Cerebellar cortex (tissue), 1 donor: ENCODE measurements at regions not wholly inside any gene's neighbourhood (a gene's known extent, or its start where the extent isn't known, plus 50 kb on each side); places are given as distances from the start of the nearest gene placed in this dataset.
"Not testable (repeated sequence)": the region's sequence is repeated elsewhere in the genome, so short reads cannot be mapped to it uniquely, and the experiment has no call there.

Experiments used
- DNase-seq: peaks from one replicate; pipeline ENCODE4 v3.0.0-alpha.2; 2015; ENCODE audit warnings: low spot score

DNA sequence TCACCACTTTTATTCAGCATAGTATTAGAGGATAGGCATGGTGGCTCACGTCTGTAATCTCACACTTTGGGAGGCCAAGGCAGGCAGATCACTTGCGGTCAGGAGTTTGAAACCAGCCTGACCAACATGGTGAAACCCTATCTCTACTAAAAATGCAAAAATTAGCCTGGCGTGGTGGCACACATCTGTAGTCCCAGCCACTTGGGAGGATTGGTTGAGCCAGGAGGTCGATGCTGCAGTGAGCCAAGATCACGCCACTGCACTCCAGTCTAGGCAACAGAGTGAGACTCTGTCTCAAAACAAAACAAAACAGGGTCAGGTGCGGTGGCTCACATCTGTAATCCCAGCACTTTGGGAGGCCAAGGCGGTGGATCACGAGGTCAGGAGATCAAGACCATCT lies 190.3 kb upstream of the SFSWAP start:
- DNase-seq = not testable (repeated sequence)

DNA sequence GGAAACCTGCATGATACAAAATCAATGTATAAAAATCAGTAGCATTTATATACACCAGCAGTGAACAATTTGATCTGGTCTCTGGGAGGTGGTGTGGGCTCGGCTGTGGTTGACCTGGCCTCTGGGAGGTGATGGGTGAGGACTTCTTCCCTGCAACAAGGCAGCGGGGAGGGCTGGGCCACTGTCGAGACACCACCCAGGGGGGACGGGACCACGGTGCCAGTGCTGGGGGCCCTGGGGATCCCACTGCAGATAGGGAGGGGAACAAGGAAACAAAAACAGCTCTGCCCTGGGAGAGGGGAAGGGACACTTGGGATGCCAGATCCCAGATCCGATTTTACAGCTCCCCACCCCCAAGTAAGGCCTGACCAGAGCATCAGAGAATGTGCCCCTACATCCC lies 189.6 kb upstream of the SFSWAP start:
- DNase-seq = no peak

GRCh38 chr12:131525795-131526508 lies 184.9 kb upstream of the SFSWAP start:
- no peak for DNase-seq

DNA sequence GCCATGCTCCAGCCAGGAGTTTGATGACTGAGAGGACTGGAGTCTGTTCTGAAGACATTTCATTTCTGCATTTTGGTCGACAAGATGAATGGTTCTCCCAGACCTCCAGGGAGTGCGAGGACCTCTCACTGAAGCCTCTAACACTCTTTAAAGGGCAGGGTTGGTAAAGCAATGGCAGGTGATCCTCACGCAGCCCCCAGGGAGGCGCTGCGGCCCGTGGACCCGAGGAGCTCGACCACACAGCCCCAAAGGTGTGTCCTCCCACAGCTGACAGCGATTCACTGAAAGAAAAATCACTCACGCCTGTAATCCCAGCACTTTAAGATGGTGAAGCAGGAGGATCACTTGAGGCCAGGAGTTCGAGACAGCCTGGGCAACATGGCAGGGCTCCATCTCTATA lies 183.8 kb upstream of the SFSWAP start:
- DNase-seq = no peak

DNA sequence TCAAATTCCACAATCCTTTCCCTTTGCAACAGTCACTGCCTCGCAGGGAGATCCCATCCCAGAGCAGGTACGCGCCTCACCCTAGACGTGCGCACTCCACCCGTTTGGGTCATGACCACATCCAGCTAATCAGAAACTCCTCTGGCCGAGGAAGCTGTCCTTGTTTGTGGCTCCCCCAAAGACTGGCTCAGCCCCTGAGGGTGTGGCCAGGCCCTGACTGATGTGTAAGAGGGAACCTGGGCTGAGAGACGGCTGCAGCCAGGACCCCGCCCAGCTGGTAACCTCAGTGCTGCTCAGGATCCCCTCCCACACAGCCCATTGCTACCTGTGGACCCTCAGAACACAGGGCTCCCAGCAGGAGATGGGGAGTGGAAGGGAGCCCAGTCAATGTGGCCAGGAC lies 183.2 kb upstream of the SFSWAP start:
- DNase-seq = no peak

- no peak for DNase-seq
Measured at GRCh38 chr12:131528144-131528543, 182.7 kb upstream of the SFSWAP start.

DNA sequence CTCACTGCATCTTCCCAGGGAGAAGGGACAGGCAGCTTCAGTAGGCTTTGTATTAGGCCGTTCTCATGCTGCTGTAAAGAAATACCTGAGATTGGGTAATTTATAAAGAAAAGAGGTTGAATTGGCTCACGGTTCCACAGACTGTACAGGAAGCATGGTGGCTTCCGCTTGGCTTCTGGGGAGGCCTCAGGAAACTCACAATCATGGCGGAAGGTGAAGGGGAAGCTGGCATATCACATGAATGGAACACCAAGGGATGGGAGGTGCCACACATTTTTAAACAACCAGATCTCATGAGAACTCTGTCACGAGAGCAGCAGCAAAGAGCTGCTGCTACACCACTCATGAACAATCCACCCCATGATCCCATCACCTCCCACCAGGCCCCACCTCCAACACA lies 182.2 kb upstream of the SFSWAP start:
- no peak for DNase-seq

DNA sequence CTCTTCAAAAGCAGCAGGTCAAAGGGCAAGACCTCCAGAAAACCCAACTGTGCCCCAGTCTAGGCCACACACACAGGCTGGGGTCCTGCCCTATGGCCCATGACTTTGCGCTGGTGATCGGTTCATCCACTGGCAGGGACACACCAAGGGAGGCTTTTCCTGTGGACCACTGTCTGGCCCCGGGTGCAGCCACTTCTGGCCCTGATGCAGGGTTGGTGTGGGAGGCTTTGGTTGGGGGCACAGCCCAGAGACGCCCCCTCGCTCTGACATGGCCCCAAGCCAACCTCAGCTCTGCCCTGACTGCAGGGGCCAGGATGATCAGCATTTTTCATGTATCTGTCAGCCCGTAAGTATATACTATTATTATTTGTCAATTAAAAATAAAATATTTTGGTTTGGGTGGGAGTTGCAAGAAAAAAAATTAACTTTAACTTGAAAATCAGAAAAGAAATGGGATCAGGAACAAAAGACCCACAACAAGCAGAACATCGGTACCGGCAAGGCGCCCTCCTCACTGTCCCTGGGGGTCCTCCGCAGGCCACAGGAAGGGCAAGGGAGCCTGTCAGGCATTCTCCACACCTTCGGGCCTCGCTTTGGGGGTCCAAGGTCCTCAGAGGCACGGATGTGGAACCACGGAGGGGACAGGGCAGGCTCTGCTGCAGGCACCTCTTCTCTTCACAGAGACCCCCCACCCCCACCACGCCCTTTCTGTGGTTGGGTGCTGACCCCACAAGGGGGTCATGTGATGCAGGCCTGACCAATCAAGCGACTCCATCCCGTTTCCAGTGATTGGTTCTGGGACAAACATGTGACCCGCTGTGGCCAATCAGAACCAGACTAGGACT lies 181.5 kb upstream of the SFSWAP start:
- DNase-seq = no peak

DNA sequence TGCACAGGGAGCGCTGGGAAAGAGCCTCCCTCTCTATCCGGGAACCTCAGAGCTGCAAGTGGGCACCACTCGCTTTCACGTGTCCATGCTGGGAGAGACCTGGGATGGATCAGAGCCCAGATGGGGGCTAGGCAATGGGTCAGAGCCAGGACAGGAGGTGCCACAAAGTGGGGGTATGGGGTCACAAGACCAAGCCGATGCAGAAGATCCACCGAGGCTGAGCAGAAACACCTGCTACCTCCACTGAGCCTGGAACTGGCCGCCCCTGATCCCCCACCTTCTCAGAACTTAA lies 180.9 kb upstream of the SFSWAP start:
- DNase-seq = no peak

GRCh38 chr12:131530422-131530821 lies 180.5 kb upstream of the SFSWAP start:
- no peak for DNase-seq

GRCh38 chr12:131533139-131533538 lies 177.8 kb upstream of the SFSWAP start:
- no peak for DNase-seq

GRCh38 chr12:131535779-131536178 lies 175.1 kb upstream of the SFSWAP start:
- no peak for DNase-seq

- no peak for DNase-seq
Measured at GRCh38 chr12:131536337-131536736, 174.6 kb upstream of the SFSWAP start.

DNA sequence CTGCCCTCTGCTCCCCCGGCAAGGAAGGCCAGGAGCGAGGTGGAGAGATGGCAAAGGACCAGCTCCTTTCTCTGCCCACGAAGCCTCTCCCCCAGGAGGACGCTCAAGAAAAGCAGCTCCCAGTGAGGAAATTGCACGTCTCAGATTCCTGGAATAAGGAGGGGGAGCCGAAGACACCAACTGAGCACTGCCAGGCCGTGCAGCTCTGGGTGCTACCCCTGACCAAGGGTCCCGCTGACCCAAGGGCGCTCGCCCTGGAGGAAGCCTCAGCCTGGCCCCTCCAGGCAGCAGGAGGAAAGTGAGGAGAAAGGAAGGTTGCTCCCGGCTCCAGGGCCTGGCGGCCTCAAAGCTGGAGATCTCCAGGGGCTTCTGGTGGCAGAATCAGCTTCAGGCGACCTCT lies 174.1 kb upstream of the SFSWAP start:
- DNase-seq = no peak

DNA sequence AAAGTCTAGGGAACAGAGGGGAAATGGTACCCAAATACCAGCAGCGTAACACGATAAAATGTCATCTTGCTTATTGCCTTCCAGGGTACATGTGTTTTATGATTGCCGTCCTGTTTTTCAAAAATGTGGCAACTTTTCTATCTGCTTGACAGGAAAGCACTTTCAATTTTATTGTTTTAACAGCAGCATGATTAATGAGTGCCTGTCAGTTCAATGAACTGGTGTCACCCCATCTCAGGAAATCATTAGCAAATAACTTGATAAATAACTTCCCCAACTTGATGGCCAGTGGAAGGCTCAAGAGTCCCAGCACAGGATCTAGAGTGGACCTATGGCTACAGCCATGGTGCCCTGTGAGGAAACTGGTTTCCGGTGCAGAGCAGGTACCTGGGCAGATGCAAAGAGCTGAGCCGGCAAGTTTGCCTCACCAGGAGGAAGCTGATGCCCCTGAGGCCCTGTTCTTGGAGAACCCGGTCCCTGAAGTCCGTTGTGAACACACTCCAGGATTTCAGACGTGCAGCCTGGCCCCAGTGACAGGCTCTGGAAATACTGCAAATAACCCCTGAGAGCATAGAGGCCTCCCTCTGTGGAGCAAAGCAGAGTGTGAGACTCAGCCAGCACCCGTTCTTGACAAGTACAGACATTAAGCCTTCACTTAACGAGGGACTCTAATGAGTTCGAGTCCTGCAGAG lies 173.5 kb upstream of the SFSWAP start:
- DNase-seq = no peak

DNA sequence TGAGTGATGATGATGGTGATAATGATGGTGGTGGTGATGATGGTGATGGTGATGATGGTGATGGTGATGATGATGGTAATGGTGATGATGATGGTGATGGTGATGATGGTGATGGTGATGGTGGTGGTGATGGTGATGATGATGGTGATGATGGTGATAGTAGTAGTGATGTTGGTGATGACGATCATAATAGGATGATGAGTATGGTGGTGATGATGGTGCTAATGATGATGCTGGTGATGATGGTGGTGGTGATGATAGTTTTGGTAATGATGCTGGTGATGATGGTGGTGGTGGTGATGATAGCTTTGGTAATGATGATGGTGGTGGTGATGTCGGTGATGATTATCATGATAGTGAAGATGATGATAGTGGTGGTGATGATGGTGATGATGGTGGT lies 171.5 kb upstream of the SFSWAP start:
- no peak for DNase-seq

DNA sequence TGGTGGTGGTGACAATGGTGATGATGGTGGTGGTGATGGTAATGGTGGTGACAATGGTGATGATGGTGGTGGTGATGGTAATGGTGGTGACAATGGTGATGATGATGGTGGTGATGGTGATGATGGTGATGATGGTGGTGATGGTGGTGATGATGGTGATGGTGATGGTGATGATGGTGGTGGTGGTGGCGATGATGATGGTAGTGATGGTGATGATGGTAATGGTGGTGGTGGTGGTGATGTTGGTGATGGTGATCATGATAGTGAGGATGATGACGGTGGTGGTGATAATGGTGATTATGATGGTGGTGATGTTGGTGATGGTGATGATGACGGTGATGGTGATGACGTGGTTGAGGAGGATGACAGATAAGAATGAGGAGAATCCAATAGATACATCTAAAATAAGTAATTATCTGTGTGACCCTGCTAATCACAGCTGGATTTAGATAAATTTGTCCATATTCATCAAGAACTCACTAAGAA lies 170.7 kb upstream of the SFSWAP start:
- no peak for DNase-seq

DNA sequence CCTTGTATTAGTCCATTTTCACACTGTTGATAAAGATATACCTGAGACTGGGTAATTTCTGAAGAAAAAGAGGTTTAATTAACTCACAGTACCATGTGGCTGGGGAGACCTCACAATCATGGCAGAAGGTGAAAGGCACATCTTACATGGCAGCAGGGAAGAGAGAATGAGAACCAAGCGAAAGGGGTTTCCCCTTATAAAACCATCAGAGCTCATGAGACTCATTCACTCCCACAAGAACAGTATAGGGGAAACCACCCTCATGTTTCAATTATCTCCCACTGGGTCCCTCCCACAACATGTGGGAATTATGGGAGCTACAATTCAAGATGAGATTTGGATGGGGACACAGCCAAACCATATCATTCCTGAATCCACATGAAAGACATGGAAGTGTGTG lies 169.4 kb upstream of the SFSWAP start:
- DNase-seq = not testable (repeated sequence)

- DNase-seq = peak; percentile 60
Measured at GRCh38 chr12:131542351-131542750, 168.5 kb upstream of the SFSWAP start.

- DNase-seq = no peak
Measured at GRCh38 chr12:131543040-131543439, 167.8 kb upstream of the SFSWAP start.

- peak; percentile 2 for DNase-seq
Measured at GRCh38 chr12:131547555-131547954, 163.3 kb upstream of the SFSWAP start.

DNA sequence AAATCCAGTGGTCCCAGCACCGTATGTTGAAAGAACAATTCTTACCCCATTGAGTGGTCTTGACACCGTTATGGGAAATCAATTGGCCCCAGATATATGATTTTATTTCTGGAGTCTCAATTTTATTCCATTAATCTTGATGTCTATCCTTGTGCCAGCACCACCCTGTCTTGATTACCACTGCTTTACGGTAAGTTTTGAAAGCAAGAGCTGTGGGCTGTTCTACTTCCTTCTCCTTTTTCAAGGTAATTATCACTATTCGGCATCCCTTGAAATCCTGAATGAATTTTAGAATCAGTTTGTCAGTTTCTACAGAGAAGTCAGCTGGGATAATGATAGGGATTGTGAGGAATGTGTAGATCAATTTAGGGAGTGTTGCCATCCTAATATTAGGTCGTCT lies 160.8 kb upstream of the SFSWAP start:
- no peak for DNase-seq
